ENCODE measurements at regions not wholly inside any gene's neighbourhood (a gene's known extent, or its start where the extent isn't known, plus 50 kb on each side); places are given as distances from the start of the nearest gene placed in this dataset.

DNA sequence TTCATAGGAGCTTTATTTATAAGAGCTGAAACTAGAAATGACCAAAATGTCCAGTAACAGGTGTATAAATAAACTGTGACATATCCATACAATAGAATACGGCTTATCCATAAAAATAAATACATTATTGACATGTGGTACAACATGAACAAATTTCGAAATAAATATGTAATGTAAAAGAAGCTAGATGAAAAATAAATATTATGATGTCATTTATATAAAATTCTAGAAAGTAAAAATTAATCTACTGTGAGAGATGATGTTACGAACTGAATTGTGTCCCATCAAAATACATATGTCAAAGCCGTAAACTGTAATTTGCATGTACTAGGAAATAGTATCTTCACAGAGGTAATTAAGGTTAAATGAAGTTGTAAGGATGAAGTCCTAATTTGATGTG is 1104.9 kb downstream of the NSUN3 start:
- TF ChIP-seq, protein P1, sequence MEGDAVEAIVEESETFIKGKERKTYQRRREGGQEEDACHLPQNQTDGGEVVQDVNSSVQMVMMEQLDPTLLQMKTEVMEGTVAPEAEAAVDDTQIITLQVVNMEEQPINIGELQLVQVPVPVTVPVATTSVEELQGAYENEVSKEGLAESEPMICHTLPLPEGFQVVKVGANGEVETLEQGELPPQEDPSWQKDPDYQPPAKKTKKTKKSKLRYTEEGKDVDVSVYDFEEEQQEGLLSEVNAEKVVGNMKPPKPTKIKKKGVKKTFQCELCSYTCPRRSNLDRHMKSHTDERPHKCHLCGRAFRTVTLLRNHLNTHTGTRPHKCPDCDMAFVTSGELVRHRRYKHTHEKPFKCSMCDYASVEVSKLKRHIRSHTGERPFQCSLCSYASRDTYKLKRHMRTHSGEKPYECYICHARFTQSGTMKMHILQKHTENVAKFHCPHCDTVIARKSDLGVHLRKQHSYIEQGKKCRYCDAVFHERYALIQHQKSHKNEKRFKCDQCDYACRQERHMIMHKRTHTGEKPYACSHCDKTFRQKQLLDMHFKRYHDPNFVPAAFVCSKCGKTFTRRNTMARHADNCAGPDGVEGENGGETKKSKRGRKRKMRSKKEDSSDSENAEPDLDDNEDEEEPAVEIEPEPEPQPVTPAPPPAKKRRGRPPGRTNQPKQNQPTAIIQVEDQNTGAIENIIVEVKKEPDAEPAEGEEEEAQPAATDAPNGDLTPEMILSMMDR (IDR thresholded peaks at IDR 0.05; ENCODE audit: control extremely low read depth, extremely low read depth, low read depth, missing control alignments) = no peak
- POLR2A ChIA-PET = no interaction called here
- no peak for DNase-seq (ENCODE audit: extremely low spot score)
- CTCF ChIA-PET = no interaction called here

DNA sequence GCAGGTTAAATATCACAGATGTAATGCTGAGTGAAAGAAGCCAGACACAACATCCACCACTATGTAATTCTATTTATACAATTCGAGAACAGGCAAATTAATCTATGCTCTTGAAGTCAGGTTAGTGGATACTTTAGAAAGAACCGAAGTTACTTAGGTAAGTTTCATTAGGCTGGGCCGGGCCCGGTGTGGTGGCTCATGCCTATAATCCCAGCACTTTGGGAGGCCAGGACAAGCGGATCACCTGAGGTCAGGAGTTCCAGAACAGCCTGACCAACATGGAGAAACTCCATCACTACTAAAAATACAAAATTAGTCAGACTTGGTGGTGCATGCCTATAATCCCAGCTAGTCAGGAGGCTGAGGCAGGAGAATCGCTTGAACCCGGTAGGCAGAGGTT is 1105.7 kb downstream of the NSUN3 start:
- no peak for DNase-seq (ENCODE audit: extremely low spot score)
- CTCF ChIA-PET = no interaction called here

DNA sequence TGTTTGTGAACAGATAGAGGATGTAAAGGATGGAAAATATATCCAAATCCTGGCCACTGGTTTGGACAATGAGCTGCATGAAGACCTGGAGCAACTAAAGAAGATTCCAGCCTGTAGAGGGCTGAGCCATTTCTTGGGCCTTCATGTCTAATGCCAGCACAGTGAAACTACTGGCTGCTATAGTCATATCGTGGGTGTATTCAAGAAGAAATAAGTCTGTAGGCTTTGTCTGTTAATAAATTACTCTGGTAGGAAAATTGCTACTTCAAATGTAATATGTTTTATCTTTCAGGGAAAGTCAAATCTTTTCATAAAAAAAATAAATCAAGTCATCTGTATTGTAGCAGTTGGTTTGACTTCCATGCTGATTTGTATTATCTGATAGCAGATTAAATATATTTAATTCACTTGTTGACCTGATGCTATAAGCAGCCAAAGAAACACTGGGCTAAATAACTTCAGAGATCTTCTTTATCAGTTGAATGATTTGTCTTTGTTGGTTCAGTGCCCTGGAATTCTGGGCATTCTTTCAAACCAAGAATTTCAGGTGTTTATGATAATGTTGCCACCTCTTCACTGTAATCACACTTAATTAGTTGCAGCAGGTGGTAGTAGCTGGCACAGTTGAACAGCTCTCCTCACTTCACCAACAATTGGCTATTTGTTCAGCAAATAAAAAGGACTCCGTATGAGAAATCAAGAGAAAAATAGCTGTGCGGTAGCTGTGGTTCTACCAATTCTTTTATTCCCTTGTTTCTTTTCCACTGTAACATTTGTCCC is 1109.5 kb downstream of the NSUN3 start:
- no peak for DNase-seq (ENCODE audit: extremely low spot score)
- POLR2A ChIA-PET = no interaction called here
- TF ChIP-seq, protein P1 (IDR thresholded peaks at IDR 0.05; ENCODE audit: control extremely low read depth, extremely low read depth, low read depth, missing control alignments) = no peak
- CTCF ChIA-PET = interaction anchor here (0.7 to 0.9 kb wide), 2 partner anchors 9 to 40 kb away, joined by 3 read pairs; no protein-coding TSS in a partner anchor

More for the DNA sequence above, 1105.7 kb downstream of the NSUN3 start:
- POLR2A ChIA-PET = no interaction called here
- TF ChIP-seq, protein P1 (IDR thresholded peaks at IDR 0.05; ENCODE audit: control extremely low read depth, extremely low read depth, low read depth, missing control alignments) = no peak

DNA sequence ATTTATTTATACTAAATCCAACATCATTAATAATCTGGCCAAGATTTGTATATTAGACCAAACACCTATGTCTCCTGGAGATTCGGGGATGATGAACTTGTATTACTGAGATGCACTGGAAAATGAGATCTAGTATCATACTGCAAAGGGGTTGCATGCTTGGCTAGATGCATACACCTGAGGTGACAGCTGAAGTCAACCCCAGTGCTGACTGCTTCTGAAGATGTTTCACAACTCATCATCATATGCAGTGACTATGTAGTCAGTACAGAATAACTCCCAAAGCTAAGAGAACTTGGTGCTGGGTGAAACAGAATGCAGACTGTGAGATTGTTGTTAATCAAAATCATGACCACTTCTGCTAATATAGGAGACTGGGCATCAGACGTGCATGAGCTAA is 1114.2 kb downstream of the NSUN3 start:
- ChIA-PET POLR2A (no interaction called here), CTCF (no interaction called here)
- TF ChIP-seq, protein P1 (IDR thresholded peaks at IDR 0.05; ENCODE audit: control extremely low read depth, extremely low read depth, low read depth, missing control alignments) = no peak
- no peak for DNase-seq (ENCODE audit: extremely low spot score)

DNA sequence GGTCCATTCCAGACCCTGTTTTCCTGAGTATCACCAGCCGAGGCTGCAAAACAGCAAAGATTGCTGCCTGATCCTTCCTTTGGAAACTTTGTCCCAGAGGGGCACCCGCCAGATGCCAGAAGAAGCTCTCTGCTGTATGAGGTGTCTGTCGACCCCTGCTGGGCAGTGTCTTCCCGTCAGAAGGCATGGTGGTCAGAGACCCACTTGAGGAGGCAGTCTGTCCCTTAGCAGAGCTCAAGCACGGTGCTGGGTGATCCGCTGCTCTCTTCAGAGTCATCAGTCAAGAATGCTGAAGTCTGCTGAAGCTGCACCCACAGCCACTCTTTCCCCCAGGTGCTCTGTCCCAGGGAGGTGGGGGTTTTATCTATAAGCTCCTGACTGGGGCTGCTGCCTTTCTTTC is 1121.2 kb downstream of the NSUN3 start:
- no peak for DNase-seq (ENCODE audit: extremely low spot score)
- CTCF ChIA-PET = no interaction called here
- POLR2A ChIA-PET = no interaction called here
- TF ChIP-seq, protein P1 (IDR thresholded peaks at IDR 0.05; ENCODE audit: control extremely low read depth, extremely low read depth, low read depth, missing control alignments) = no peak

DNA sequence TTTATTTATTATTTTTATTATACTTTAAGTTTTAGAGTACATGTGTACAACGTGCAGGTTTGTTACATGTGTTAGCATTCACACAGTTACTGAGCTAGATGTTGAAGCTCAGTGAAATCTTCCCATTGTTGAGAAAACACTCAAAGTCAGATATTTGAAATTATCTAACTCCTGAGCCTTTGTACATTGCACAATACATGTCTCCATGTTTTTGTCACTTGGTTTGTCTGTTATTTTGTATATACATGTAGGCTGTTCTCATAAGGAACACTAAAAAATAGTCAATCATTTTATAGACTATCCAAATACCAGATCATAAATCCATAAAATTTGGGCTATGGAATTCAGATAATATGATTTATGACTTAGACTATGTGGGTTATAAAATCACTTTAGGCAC is 1126.5 kb downstream of the NSUN3 start:
- ChIA-PET POLR2A (no interaction called here), CTCF (no interaction called here)
- TF ChIP-seq, protein P1 (IDR thresholded peaks at IDR 0.05; ENCODE audit: control extremely low read depth, extremely low read depth, low read depth, missing control alignments) = no peak
- DNase-seq (ENCODE audit: extremely low spot score) = no peak

Data from GM10248 (cell line).